RWPE2 (cell line): ENCODE measurements at regions not wholly inside any gene's neighbourhood (a gene's known extent, or its start where the extent isn't known, plus 50 kb on each side); places are given as distances from the start of the nearest gene placed in this dataset.

Source experiments
- ATAC-seq: fragments of 200-7000 bp; cut with Tn5 transposase; 3 replicates; pipeline ENCODE4 v1.9.1; 2021; ENCODE audit warnings: low read depth
- DNase-seq: peaks from one replicate; pipeline ENCODE4 v3.0.0-alpha.2; 2020; ENCODE audit warnings: low spot score
- H3K27ac ChIP-seq: fragments of 450-650 bp; 2 replicates; pipeline ENCODE4 v1.5.1; 2017; ENCODE audit warnings: mild to moderate bottlenecking; ENCODE audit not compliant: poor library complexity, severe bottlenecking
- H3K27me3 ChIP-seq: fragments of 250-450 bp; sonication (Bioruptor Pico); 2 replicates; pipeline ENCODE4 v1.5.1; 2021; ENCODE audit warnings: mild to moderate bottlenecking, moderate library complexity; ENCODE audit not compliant: insufficient read depth, poor library complexity, severe bottlenecking
- H3K36me3 ChIP-seq: fragments of 250-450 bp; sonication (Bioruptor Pico); 2 replicates; pipeline ENCODE4 v1.5.1; 2020; ENCODE audit warnings: low read depth, mild to moderate bottlenecking, moderate library complexity
- H3K4me1 ChIP-seq: fragments of 250-450 bp; sonication (Bioruptor Pico); 2 replicates; pipeline ENCODE4 v1.5.1; 2021; ENCODE audit warnings: mild to moderate bottlenecking, moderate library complexity; ENCODE audit not compliant: insufficient read depth, poor library complexity, severe bottlenecking
- H3K4me3 ChIP-seq: fragments of 250-450 bp; sonication (Bioruptor Pico); 2 replicates; pipeline ENCODE4 v1.5.1; 2021; ENCODE audit warnings: mild to moderate bottlenecking, moderate library complexity; ENCODE audit not compliant: severe bottlenecking
- H3K9me3 ChIP-seq: fragments of 250-450 bp; sonication (Bioruptor Pico); 2 replicates; pipeline ENCODE4 v1.5.1; 2021; ENCODE audit warnings: mild to moderate bottlenecking, moderate library complexity; ENCODE audit not compliant: severe bottlenecking
- TF ChIP-seq, protein P1 (sequence below): fragments of 450-650 bp; IDR thresholded peaks from one replicate; pipeline ENCODE4 v1.5.1; 2017; ENCODE audit warnings: mild to moderate bottlenecking, moderate library complexity; ENCODE audit not compliant: poor library complexity, severe bottlenecking

DNA sequence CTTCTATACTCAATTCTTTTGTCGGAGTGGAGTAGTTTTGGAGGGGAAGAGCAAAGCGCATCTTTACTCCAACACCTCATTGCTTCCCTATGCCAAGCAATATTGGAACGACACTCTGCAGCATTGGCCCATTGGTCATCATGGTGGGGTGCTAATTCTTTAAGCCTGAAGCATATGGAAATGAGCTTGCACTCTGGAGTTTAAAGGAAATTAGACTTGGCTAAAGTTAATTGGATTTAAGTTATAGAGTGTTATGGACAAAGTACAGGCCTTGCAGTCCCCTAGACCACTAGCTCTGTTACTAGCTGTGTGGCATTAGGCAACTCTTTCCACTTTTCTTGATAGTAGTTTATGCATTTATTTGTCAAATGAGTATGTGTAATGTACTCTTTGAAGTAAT lies 568.3 kb upstream of the TENM4 start:
- Histone ChIP-seq H3K36me3 (no peaks in the 10 kb centered on the region), H3K27me3 (no peaks in the 10 kb centered on the region), H3K4me3 (no peak overlapping the region), H3K9me3 (no peaks in the 10 kb centered on the region), H3K27ac (no peak overlapping the region), H3K4me1 (no peaks in the 10 kb centered on the region)
- no peak for ATAC-seq
- TF ChIP-seq, protein P1, sequence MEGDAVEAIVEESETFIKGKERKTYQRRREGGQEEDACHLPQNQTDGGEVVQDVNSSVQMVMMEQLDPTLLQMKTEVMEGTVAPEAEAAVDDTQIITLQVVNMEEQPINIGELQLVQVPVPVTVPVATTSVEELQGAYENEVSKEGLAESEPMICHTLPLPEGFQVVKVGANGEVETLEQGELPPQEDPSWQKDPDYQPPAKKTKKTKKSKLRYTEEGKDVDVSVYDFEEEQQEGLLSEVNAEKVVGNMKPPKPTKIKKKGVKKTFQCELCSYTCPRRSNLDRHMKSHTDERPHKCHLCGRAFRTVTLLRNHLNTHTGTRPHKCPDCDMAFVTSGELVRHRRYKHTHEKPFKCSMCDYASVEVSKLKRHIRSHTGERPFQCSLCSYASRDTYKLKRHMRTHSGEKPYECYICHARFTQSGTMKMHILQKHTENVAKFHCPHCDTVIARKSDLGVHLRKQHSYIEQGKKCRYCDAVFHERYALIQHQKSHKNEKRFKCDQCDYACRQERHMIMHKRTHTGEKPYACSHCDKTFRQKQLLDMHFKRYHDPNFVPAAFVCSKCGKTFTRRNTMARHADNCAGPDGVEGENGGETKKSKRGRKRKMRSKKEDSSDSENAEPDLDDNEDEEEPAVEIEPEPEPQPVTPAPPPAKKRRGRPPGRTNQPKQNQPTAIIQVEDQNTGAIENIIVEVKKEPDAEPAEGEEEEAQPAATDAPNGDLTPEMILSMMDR, result no peak
- no peak for DNase-seq

DNA sequence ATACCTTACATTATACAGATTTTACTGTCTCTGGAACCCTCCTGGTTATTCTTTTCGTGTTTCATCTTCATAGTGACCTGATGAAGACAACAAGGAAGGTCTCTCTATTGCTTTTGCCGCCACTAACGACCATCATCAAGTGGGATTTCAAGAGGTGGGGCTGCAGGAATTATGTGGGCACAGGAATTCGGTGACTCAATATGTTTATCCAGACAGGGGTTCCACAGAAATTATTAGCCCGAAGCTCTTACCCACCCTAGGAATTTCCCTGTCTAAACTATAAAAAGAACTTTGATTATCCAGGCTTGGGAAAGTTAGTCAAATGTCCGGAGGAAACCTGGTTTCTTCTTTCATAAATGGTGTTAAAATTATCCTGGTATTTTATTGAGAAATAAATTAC lies 566.8 kb upstream of the TENM4 start:
- no peak overlapping the region for H3K4me3 ChIP-seq
- no peaks in the 10 kb centered on the region for H3K4me1 ChIP-seq
- DNase-seq, result no peak
- no peaks in the 10 kb centered on the region for H3K9me3 ChIP-seq
- no peak for ATAC-seq
- H3K27me3 ChIP-seq, result no peaks in the 10 kb centered on the region
- no peak overlapping the region for H3K27ac ChIP-seq
- H3K36me3 ChIP-seq, result no peaks in the 10 kb centered on the region
- TF ChIP-seq, protein P1, result no peak

DNA sequence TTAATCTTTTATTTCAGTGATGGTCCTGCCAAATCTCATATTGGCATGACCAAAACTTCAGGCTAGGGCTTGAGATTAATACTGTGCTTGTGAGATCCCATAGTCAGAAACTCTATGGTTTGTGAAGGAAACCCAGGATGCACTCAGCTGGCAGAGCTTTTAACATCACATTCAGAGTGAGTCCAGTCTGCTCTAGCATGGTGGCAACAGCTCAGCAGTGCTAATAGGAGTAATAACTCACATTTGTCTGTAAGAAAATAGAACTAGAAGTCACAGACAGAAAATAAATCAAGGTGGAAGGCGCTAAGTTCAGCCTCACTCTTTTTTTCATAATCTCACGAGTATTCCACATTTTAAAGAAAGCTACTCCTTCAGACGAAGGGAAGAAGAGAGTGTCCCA lies 549.3 kb upstream of the TENM4 start:
- no peak for DNase-seq
- TF ChIP-seq, protein P1, result no peak
- H3K36me3 ChIP-seq, result no peaks in the 10 kb centered on the region
- H3K27ac ChIP-seq, result no peak overlapping the region
- no peaks in the 10 kb centered on the region for H3K27me3 ChIP-seq
- no peaks in the 10 kb centered on the region for H3K9me3 ChIP-seq
- no peak for ATAC-seq
- no peak overlapping the region for H3K4me3 ChIP-seq
- H3K4me1 ChIP-seq, result no peaks in the 10 kb centered on the region

DNA sequence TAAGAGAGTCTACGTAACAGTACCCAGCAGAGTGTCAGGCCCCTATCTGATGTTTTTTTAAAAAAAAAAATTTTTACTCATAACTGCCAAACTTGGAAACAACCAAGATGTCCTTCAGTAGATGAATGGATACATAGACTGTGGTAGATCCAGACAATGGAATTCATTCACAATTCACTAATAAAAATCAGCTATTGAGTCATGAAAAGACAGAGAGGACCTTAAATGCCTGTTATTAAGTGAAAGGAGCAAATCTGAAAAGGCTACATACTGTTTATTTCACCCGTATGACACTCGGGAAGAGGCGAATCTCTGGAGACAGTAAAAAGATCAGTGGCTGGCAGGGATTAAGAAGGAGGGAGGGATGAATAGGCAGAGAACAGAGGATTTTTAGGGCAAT lies 541.4 kb upstream of the TENM4 start:
- H3K4me1 ChIP-seq, result no peaks in the 10 kb centered on the region
- ATAC-seq (no peak), DNase-seq (no peak)
- no peaks in the 10 kb centered on the region for H3K27me3 ChIP-seq
- no peak overlapping the region for H3K4me3 ChIP-seq
- TF ChIP-seq, protein P1, result no peak
- H3K27ac ChIP-seq, result no peak overlapping the region
- no peaks in the 10 kb centered on the region for H3K9me3 ChIP-seq
- H3K36me3 ChIP-seq, result no peaks in the 10 kb centered on the region

DNA sequence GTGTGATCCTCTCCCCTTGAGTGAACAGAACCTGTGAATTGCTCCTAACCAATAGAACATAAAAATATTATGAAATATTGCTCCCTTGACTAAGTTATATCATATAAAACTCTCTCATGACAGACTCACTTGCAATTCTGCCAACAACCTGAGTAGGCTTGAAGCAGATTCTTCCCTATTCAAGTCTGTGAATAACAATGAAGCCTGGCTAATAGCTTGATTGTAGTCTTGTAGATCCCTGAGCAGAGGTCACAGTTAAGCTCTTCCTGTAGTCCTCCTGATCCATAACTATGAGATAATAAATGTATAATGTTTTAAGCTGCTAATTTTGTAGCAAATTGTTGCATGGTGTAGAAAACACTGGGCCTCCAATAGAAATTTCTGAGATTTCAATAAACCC lies 540.1 kb upstream of the TENM4 start:
- Histone ChIP-seq H3K4me3 (no peak overlapping the region), H3K9me3 (no peaks in the 10 kb centered on the region), H3K27ac (no peak overlapping the region), H3K27me3 (no peaks in the 10 kb centered on the region), H3K36me3 (no peaks in the 10 kb centered on the region), H3K4me1 (no peaks in the 10 kb centered on the region)
- ATAC-seq (no peak), DNase-seq (no peak)
- TF ChIP-seq, protein P1, result no peak
